HCT116 (cell line): ENCODE measurements at regions not wholly inside any gene's neighbourhood (a gene's known extent, or its start where the extent isn't known, plus 50 kb on each side); places are given as distances from the start of the nearest gene placed in this dataset.

Experiments
- CTCF ChIP-seq, 3 experiments: fragments of 200-600 bp in 1 of 3; sonication (generic) in 1 of 3; IDR thresholded peaks in 2 of 3; conservative IDR thresholded peaks in 1 of 3; 2 replicates each; pipeline ENCODE4 v1.5.1; 2012 to 2017; ENCODE audit warnings: low read depth in 2 of 3, low read length in 2 of 3, antibody characterized with exemption in 1 of 3, borderline replicate concordance in 1 of 3, control low read depth in 1 of 3, mild to moderate bottlenecking in 1 of 3, mixed read lengths in 1 of 3, mixed run types in 1 of 3, moderate library complexity in 1 of 3; ENCODE audit not compliant: insufficient read depth in 1 of 3
- REST ChIP-seq: IDR thresholded peaks from 2 replicates; pipeline ENCODE4 v1.6.1; 2012; ENCODE audit warnings: low read depth

- no peak for TF ChIP-seq REST
- TF ChIP-seq CTCF (IDR thresholded peaks at IDR 0.05 in 2 of 3, conservative IDR thresholded peaks at IDR 0.05 in 1 of 3; ENCODE audit: borderline replicate concordance in 1 of 3, insufficient read depth in 1 of 3, low read depth in 2 of 3, low read length in 2 of 3): no peak
These were observed 243.4 kb upstream of the PELI2 start for GRCh38 chr14:55874785-55875184.
